Tibial nerve (tissue), 3 donors: ENCODE measurements at regions not wholly inside any gene's neighbourhood (a gene's known extent, or its start where the extent isn't known, plus 50 kb on each side); places are given as distances from the start of the nearest gene placed in this dataset.

Source experiments
- POLR2A ChIP-seq, 2 donors: fragments of 450-650 bp; IDR thresholded peaks; one replicate each; pipeline ENCODE4 v1.6.1; 2017; ENCODE audit warnings: antibody characterized with exemption in 2 of 2, mild to moderate bottlenecking in 2 of 2, moderate library complexity in 2 of 2
- TF ChIP-seq, protein P1 (sequence below), 5 experiments: fragments of 200-600 bp in 3 of 5; fragments of 450-650 bp in 2 of 5; sonication (generic) in 3 of 5; IDR thresholded peaks; one replicate each; pipeline ENCODE4 v1.5.1; 2016 to 2019; ENCODE audit warnings: antibody characterized with exemption in 5 of 5, mild to moderate bottlenecking in 3 of 5, moderate library complexity in 2 of 5

GRCh38 chr9:24144796-24145195, 318.8 kb upstream of the ELAVL2 start:
- TF ChIP-seq, protein P1, sequence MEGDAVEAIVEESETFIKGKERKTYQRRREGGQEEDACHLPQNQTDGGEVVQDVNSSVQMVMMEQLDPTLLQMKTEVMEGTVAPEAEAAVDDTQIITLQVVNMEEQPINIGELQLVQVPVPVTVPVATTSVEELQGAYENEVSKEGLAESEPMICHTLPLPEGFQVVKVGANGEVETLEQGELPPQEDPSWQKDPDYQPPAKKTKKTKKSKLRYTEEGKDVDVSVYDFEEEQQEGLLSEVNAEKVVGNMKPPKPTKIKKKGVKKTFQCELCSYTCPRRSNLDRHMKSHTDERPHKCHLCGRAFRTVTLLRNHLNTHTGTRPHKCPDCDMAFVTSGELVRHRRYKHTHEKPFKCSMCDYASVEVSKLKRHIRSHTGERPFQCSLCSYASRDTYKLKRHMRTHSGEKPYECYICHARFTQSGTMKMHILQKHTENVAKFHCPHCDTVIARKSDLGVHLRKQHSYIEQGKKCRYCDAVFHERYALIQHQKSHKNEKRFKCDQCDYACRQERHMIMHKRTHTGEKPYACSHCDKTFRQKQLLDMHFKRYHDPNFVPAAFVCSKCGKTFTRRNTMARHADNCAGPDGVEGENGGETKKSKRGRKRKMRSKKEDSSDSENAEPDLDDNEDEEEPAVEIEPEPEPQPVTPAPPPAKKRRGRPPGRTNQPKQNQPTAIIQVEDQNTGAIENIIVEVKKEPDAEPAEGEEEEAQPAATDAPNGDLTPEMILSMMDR (IDR thresholded peaks at IDR 0.05): no peak
- TF ChIP-seq POLR2A (IDR thresholded peaks at IDR 0.05): no peak
